Upper lobe of left lung (tissue), 4 donors: ENCODE measurements at regions not wholly inside any gene's neighbourhood (a gene's known extent, or its start where the extent isn't known, plus 50 kb on each side); places are given as distances from the start of the nearest gene placed in this dataset.

Experiments used
- POLR2A ChIP-seq, 4 donors: fragments of 450-650 bp; IDR thresholded peaks; one replicate each; pipeline ENCODE4 v1.5.1; 2016 to 2017; ENCODE audit warnings: antibody characterized with exemption in 4 of 4, mild to moderate bottlenecking in 2 of 4
- TF ChIP-seq, protein P1 (sequence below), 6 experiments: fragments of 450-650 bp in 4 of 6; fragments of 200-600 bp in 2 of 6; sonication (generic) in 2 of 6; IDR thresholded peaks; one replicate each; pipeline ENCODE4 v1.5.1; 2016 to 2019; ENCODE audit warnings: antibody characterized with exemption in 6 of 6

DNA sequence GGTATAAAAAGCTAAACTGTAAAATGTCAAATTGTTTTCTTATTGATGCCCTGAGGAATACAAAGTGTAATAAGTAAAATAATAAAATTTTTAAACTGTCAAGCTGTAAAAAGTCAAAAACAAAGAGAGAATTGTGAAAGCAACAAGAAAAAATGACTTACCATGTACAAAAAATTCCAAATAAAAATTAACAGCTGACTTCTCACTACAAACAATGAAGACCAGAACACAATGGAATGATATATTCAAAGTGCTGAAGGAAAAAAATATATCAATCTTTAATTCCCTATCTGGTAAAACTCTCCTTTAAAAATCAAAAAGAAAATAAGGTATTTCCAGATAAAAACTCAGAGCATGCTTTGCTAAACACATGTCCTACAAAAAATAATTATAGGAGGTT, 883.5 kb downstream of the IGSF11 start:
- TF ChIP-seq, protein P1, sequence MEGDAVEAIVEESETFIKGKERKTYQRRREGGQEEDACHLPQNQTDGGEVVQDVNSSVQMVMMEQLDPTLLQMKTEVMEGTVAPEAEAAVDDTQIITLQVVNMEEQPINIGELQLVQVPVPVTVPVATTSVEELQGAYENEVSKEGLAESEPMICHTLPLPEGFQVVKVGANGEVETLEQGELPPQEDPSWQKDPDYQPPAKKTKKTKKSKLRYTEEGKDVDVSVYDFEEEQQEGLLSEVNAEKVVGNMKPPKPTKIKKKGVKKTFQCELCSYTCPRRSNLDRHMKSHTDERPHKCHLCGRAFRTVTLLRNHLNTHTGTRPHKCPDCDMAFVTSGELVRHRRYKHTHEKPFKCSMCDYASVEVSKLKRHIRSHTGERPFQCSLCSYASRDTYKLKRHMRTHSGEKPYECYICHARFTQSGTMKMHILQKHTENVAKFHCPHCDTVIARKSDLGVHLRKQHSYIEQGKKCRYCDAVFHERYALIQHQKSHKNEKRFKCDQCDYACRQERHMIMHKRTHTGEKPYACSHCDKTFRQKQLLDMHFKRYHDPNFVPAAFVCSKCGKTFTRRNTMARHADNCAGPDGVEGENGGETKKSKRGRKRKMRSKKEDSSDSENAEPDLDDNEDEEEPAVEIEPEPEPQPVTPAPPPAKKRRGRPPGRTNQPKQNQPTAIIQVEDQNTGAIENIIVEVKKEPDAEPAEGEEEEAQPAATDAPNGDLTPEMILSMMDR (IDR thresholded peaks at IDR 0.05) = no peak
- TF ChIP-seq POLR2A (IDR thresholded peaks at IDR 0.05) = no peak
